Loucy (cell line): ENCODE measurements at regions not wholly inside any gene's neighbourhood (a gene's known extent, or its start where the extent isn't known, plus 50 kb on each side); places are given as distances from the start of the nearest gene placed in this dataset.

ENCODE experiments used
- CTCF ChIP-seq: fragments of 200-600 bp; sonication (generic); conservative IDR thresholded peaks from 2 replicates; pipeline ENCODE4 v1.5.1; 2014; ENCODE audit warnings: mild to moderate bottlenecking, antibody characterized with exemption, low read length
- EZH2phosphoT487 ChIP-seq: fragments of 200-600 bp; IDR thresholded peaks from 2 replicates; pipeline ENCODE4 v1.6.1; 2018; ENCODE audit warnings: antibody characterized with exemption, mild to moderate bottlenecking, moderate library complexity, borderline replicate concordance

GRCh38 chr1:221449801-221450470 lies 292.0 kb downstream of the DUSP10 start:
- TF ChIP-seq CTCF (no peak), EZH2phosphoT487 (no peak)
